Mesenchymal stem cell (in vitro differentiated cells and primary cell): ENCODE measurements at regions not wholly inside any gene's neighbourhood (a gene's known extent, or its start where the extent isn't known, plus 50 kb on each side); places are given as distances from the start of the nearest gene placed in this dataset.

ENCODE experiments used
- DNase-seq: peaks from one replicate; pipeline ENCODE4 v3.0.0-alpha.2; 2013
- H2AFZ ChIP-seq: one replicate; pipeline ENCODE4 v1.6.1; 2013; ENCODE audit warnings: low read depth, mild to moderate bottlenecking, control low read depth, inconsistent platforms, low read length, moderate library complexity
- H2AK5ac ChIP-seq: 2 replicates; pipeline ENCODE4 v1.6.1; 2013; ENCODE audit warnings: low read length, moderate library complexity, mild to moderate bottlenecking, inconsistent platforms; ENCODE audit not compliant: severe bottlenecking
- H2BK120ac ChIP-seq: one replicate; pipeline ENCODE4 v1.6.1; 2013; ENCODE audit warnings: low read depth, mild to moderate bottlenecking, inconsistent platforms, low read length, moderate library complexity
- H2BK12ac ChIP-seq, 2 experiments: one replicate each; pipeline ENCODE4 v1.6.1; 2013; ENCODE audit warnings: inconsistent platforms in 2 of 2, low read length in 2 of 2, mild to moderate bottlenecking in 2 of 2, moderate library complexity in 2 of 2, control low read depth in 1 of 2
- H2BK15ac ChIP-seq: one replicate; pipeline ENCODE4 v1.6.1; 2013; ENCODE audit warnings: mild to moderate bottlenecking, low read depth, inconsistent platforms; ENCODE audit not compliant: poor library complexity, severe bottlenecking
- H2BK5ac ChIP-seq: 2 replicates; pipeline ENCODE4 v1.6.1; 2013; ENCODE audit warnings: low read depth, mild to moderate bottlenecking, low read length, control low read depth, inconsistent platforms; ENCODE audit not compliant: poor library complexity, severe bottlenecking
- H3K14ac ChIP-seq, 2 experiments: one replicate each; pipeline ENCODE4 v1.6.1; 2013; ENCODE audit warnings: inconsistent platforms in 2 of 2, low read length in 2 of 2, control low read depth in 1 of 2, mild to moderate bottlenecking in 1 of 2, moderate library complexity in 1 of 2
- H3K18ac ChIP-seq, 2 experiments: one replicate each; pipeline ENCODE4 v1.6.1; 2013; ENCODE audit warnings: inconsistent platforms in 2 of 2, low read length in 2 of 2, control low read depth in 1 of 2, low read depth in 1 of 2, mild to moderate bottlenecking in 1 of 2
- H3K23ac ChIP-seq, 2 experiments: one replicate each; pipeline ENCODE4 v1.6.1; 2013; ENCODE audit warnings: inconsistent platforms in 2 of 2, low read length in 2 of 2, mild to moderate bottlenecking in 2 of 2, moderate library complexity in 2 of 2, control low read depth in 1 of 2
- H3K27ac ChIP-seq: 2 replicates; pipeline ENCODE4 v1.5.1; 2013; ENCODE audit warnings: mild to moderate bottlenecking, moderate library complexity, low read length, control low read depth, inconsistent platforms; ENCODE audit not compliant: poor library complexity, severe bottlenecking
- H3K27me3 ChIP-seq, 2 experiments: 2 replicates each; pipeline versions ENCODE4 v1.6.1 to v1.7.0; 2013; ENCODE audit warnings: low read length in 2 of 2, mild to moderate bottlenecking in 2 of 2, moderate library complexity in 2 of 2, control low read depth in 1 of 2, inconsistent platforms in 1 of 2; ENCODE audit not compliant: control insufficient read depth in 1 of 2, insufficient read depth in 1 of 2
- H3K36me3 ChIP-seq, 2 experiments: 2 replicates each; pipeline versions ENCODE4 v1.6.1 to v1.7.0; 2013; ENCODE audit warnings: low read length in 2 of 2, control low read depth in 1 of 2, inconsistent platforms in 1 of 2, low read depth in 1 of 2, mild to moderate bottlenecking in 1 of 2; ENCODE audit not compliant: insufficient read depth in 2 of 2, control insufficient read depth in 1 of 2
- H3K4ac ChIP-seq, 2 experiments: one replicate each; pipeline ENCODE4 v1.6.1; 2013; ENCODE audit warnings: inconsistent platforms in 2 of 2, low read length in 2 of 2, mild to moderate bottlenecking in 2 of 2, moderate library complexity in 2 of 2, control low read depth in 1 of 2, low read depth in 1 of 2
- H3K4me1 ChIP-seq: 2 replicates; pipeline ENCODE4 v1.6.1; 2013; ENCODE audit warnings: low read depth, low read length, control low read depth; ENCODE audit not compliant: control insufficient read depth, insufficient read depth
- H3K4me2 ChIP-seq: 2 replicates; pipeline ENCODE4 v1.6.1; 2013; ENCODE audit warnings: low read length, mild to moderate bottlenecking, inconsistent platforms; ENCODE audit not compliant: poor library complexity, severe bottlenecking
- H3K4me3 ChIP-seq, 2 experiments: 2 replicates each; pipeline versions ENCODE4 v1.5.1 to v1.7.0; 2013; ENCODE audit warnings: low read length in 2 of 2, mild to moderate bottlenecking in 2 of 2, control low read depth in 1 of 2, low read depth in 1 of 2; ENCODE audit not compliant: insufficient read depth in 1 of 2
- H3K79me1 ChIP-seq: replicated peaks from 2 replicates; pipeline ENCODE4 v1.6.1; 2013; ENCODE audit warnings: mild to moderate bottlenecking, control low read depth, low read length, inconsistent platforms; ENCODE audit not compliant: poor library complexity, severe bottlenecking
- H3K9ac ChIP-seq: 2 replicates; pipeline ENCODE4 v1.7.0; 2013; ENCODE audit warnings: mild to moderate bottlenecking, low read length, moderate library complexity
- H3K9me3 ChIP-seq: 2 replicates; pipeline ENCODE4 v1.7.0; 2013; ENCODE audit warnings: mild to moderate bottlenecking, low read length; ENCODE audit not compliant: control insufficient read depth
- H4K8ac ChIP-seq: one replicate; pipeline ENCODE4 v1.6.1; 2013; ENCODE audit warnings: inconsistent platforms, mild to moderate bottlenecking, low read length, moderate library complexity
- H4K91ac ChIP-seq: one replicate; pipeline ENCODE4 v1.6.1; 2013; ENCODE audit warnings: mild to moderate bottlenecking, low read length, inconsistent platforms
- WGBS: methylation state at CpG from one replicate; pipeline ENCODE4 v1.1.7; 2013; ENCODE audit warnings: mixed read lengths; 5-methylcytosine and 5-hydroxymethylcytosine counted together

- H3K4me1 ChIP-seq, result no peaks in the 10 kb centered on the region
- no peaks in the 10 kb centered on the region for H3K27me3 ChIP-seq
- peaks cover 3% of the 10 kb centered on the region for H3K9me3 ChIP-seq
- H3K9ac ChIP-seq, result no peak overlapping the region
- no peak overlapping the region for H3K4me3 ChIP-seq
- no peak overlapping the region for H2AFZ ChIP-seq
- no peak overlapping the region for H2BK120ac ChIP-seq
- DNase-seq, result no peak
- no peak overlapping the region for H3K27ac ChIP-seq
- H2BK12ac ChIP-seq, result no peak overlapping the region
- H3K18ac ChIP-seq, result no peak overlapping the region
- H2BK5ac ChIP-seq, result no peak overlapping the region
- H3K4me2 ChIP-seq, result no peak overlapping the region
- H2AK5ac ChIP-seq, result no peak overlapping the region
- no peaks in the 10 kb centered on the region for H3K79me1 ChIP-seq
- H3K14ac ChIP-seq, result no peak overlapping the region
- no peak overlapping the region for H3K23ac ChIP-seq
- H3K36me3 ChIP-seq, result no peaks in the 10 kb centered on the region
- H4K91ac ChIP-seq, result no peak overlapping the region
- no peak overlapping the region for H4K8ac ChIP-seq
- H2BK15ac ChIP-seq, result no peak overlapping the region
- no peak overlapping the region for H3K4ac ChIP-seq
Measured at GRCh38 chr2:78561876-78562275, 463.6 kb upstream of the REG3G start.

- Histone ChIP-seq H3K9ac (no peak overlapping the region), H3K27me3 (no peaks in the 10 kb centered on the region), H3K9me3 (peaks cover 7% of the 10 kb centered on the region), H3K36me3 (no peaks in the 10 kb centered on the region), H3K79me1 (no peaks in the 10 kb centered on the region), H2BK15ac (no peak overlapping the region), H4K91ac (no peak overlapping the region), H2AK5ac (no peak overlapping the region), H4K8ac (no peak overlapping the region), H2BK12ac (no peak overlapping the region), H3K18ac (no peak overlapping the region), H2BK120ac (no peak overlapping the region), H3K27ac (no peak overlapping the region), H2AFZ (no peak overlapping the region), H3K4ac (no peak overlapping the region), H3K23ac (no peak overlapping the region), H2BK5ac (no peak overlapping the region), H3K14ac (no peak overlapping the region), H3K4me2 (no peak overlapping the region), H3K4me1 (no peaks in the 10 kb centered on the region), H3K4me3 (no peak overlapping the region)
- DNase-seq, result no peak
Measured at GRCh38 chr2:78564666-78565065, 460.8 kb upstream of the REG3G start.

GRCh38 chr2:78568782-78569373 is 456.6 kb upstream of the REG3G start:
- Histone ChIP-seq H2BK12ac (no peak overlapping the region), H3K4ac (no peak overlapping the region), H3K79me1 (no peaks in the 10 kb centered on the region), H3K27ac (no peak overlapping the region), H2AK5ac (no peak overlapping the region), H3K27me3 (no peaks in the 10 kb centered on the region), H2BK15ac (no peak overlapping the region), H3K14ac (no peak overlapping the region), H3K4me3 (no peak overlapping the region), H4K8ac (no peak overlapping the region), H3K4me2 (no peak overlapping the region), H3K36me3 (no peaks in the 10 kb centered on the region), H2BK120ac (no peak overlapping the region), H2AFZ (no peak overlapping the region), H3K18ac (no peak overlapping the region), H3K9ac (no peak overlapping the region), H3K9me3 (peaks cover 7% of the 10 kb centered on the region), H2BK5ac (no peak overlapping the region), H3K4me1 (no peaks in the 10 kb centered on the region), H3K23ac (no peak overlapping the region), H4K91ac (no peak overlapping the region)
- WGBS, result 94% methylated on average over 6 of the region's 6 CpGs
- DNase-seq, result no peak

GRCh38 chr2:78576409-78576808 is 449.1 kb upstream of the REG3G start:
- Histone ChIP-seq H2AFZ (no peak overlapping the region), H3K9me3 (no peaks in the 10 kb centered on the region), H2BK12ac (no peak overlapping the region), H2BK120ac (no peak overlapping the region), H3K4ac (no peak overlapping the region), H2BK5ac (no peak overlapping the region), H3K27me3 (no peaks in the 10 kb centered on the region), H2BK15ac (no peak overlapping the region), H3K9ac (no peak overlapping the region), H3K23ac (no peak overlapping the region), H4K91ac (no peak overlapping the region), H3K18ac (no peak overlapping the region), H3K4me2 (no peak overlapping the region), H3K79me1 (no peaks in the 10 kb centered on the region), H3K36me3 (no peaks in the 10 kb centered on the region), H3K4me1 (no peaks in the 10 kb centered on the region), H3K4me3 (no peak overlapping the region), H4K8ac (no peak overlapping the region), H2AK5ac (no peak overlapping the region), H3K27ac (no peak overlapping the region), H3K14ac (no peak overlapping the region)
- DNase-seq, result no peak
